ENCODE measurements at regions not wholly inside any gene's neighbourhood (a gene's known extent, or its start where the extent isn't known, plus 50 kb on each side); places are given as distances from the start of the nearest gene placed in this dataset.

DNA sequence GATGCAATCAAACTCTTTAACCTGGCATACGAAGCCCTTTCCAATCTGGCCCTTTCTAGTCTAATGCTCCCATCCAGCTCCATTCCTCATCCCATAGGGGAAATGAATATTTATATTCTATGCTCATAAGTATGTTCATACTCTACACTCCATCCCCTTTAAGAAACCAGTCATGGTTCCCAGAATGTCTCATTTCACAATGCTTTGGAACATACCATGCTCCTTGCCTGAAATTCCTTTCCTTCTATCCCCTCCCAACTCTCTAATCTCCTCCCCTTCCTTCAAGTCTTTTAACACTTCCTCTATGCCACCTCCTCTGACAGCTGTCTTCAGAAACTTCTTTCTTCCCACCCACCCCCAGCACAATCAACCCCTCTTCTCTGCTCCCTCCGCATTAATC, 207.0 kb upstream of the CAND1 start:
- H3K27ac ChIP-seq (ENCODE audit: extremely low read depth, low read depth, low read length): no peak overlapping the region
- peaks cover 0 to 4% of the 10 kb centered on the region in 2 experiments; a peak in 1 of 5 replicates for H3K27me3 ChIP-seq (ENCODE audit: control insufficient read depth in 2 of 2, insufficient read depth in 2 of 2, low read length in 2 of 2)
- in situ Hi-C loops (cut with MboI) (no loop called here), intact Hi-C loops (cut with micrococcal nuclease) (no loop called here)
- DNase-seq (ENCODE audit: extremely low read depth in 1 of 4, low spot score in 3 of 4): no peak
- ChIA-PET POLR2A (no interaction called here), CTCF (ENCODE audit: low intra/inter-chr PET ratio) (no interaction called here)
- H3K4me1 ChIP-seq (replicated peaks in 1 of 2; ENCODE audit: control insufficient read depth in 2 of 2, insufficient read depth in 2 of 2, low read length in 2 of 2): no peaks in the 10 kb centered on the region
- ATAC-seq: no peak
- WGBS (ENCODE audit: insufficient coverage, low coverage, missing lambda C conversion rate): 0% methylated on average over 2 of the region's 2 CpGs
- BruUV-seq (replicated peaks): no TSS peak
- H3K4me3 ChIP-seq: no peak overlapping the region
- H3K9me3 ChIP-seq (replicated peaks; ENCODE audit: control insufficient read depth, insufficient read depth, low read depth, low read length): no peaks in the 10 kb centered on the region
- no peak for FAIRE-seq
- no peak overlapping the region for H3K4me2 ChIP-seq (ENCODE audit: insufficient read depth, low read length)
- H3K9me1 ChIP-seq (ENCODE audit: control insufficient read depth, insufficient read depth, low read length): no peaks in the 10 kb centered on the region
- no peak overlapping the region for H3K9ac ChIP-seq (ENCODE audit: insufficient read depth in 1 of 2, low read depth in 2 of 2, low read length in 2 of 2)
- H3K79me2 ChIP-seq (ENCODE audit: control insufficient read depth, insufficient read depth, low read length): no peaks in the 10 kb centered on the region
- H2AFZ ChIP-seq (ENCODE audit: low read depth, low read length): no peak overlapping the region
- no peaks in the 10 kb centered on the region; the same call in 1 of the 2 replicates for H4K20me1 ChIP-seq (replicated peaks; ENCODE audit: control insufficient read depth, insufficient read depth, low read length)
- TF ChIP-seq MEF2D (tag; conservative IDR thresholded peaks at IDR 0.05; ENCODE audit: low read depth): no peak
- no peak for TF ChIP-seq KDM1A (IDR thresholded peaks at IDR 0.05)
- no peak for TF ChIP-seq PHB (CRISPR knock-in tag; IDR thresholded peaks at IDR 0.05)
- TF ChIP-seq MBD2 (IDR thresholded peaks at IDR 0.05; ENCODE audit: borderline replicate concordance, low read depth): no peak
- TF ChIP-seq, protein P1, sequence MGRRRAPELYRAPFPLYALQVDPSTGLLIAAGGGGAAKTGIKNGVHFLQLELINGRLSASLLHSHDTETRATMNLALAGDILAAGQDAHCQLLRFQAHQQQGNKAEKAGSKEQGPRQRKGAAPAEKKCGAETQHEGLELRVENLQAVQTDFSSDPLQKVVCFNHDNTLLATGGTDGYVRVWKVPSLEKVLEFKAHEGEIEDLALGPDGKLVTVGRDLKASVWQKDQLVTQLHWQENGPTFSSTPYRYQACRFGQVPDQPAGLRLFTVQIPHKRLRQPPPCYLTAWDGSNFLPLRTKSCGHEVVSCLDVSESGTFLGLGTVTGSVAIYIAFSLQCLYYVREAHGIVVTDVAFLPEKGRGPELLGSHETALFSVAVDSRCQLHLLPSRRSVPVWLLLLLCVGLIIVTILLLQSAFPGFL (CRISPR knock-in tag; IDR thresholded peaks at IDR 0.05): no peak
- no peak for TF ChIP-seq DPF2 (IDR thresholded peaks at IDR 0.05)
- TF ChIP-seq RBM17 (IDR thresholded peaks at IDR 0.05; ENCODE audit: borderline replicate concordance, low read depth, low read length): no peak
- TF ChIP-seq ZBTB5 (IDR thresholded peaks at IDR 0.05): no peak
- no peak for TF ChIP-seq HDAC6 (IDR thresholded peaks at IDR 0.05; ENCODE audit: low read depth, low read length)
- no peak for TF ChIP-seq FOXJ3 (CRISPR knock-in tag; IDR thresholded peaks at IDR 0.05)
- H3K36me3 ChIP-seq (ENCODE audit: control insufficient read depth, insufficient read depth, low read length): no peaks in the 10 kb centered on the region

Data from K562 (cell line).